ENCODE measurements at regions not wholly inside any gene's neighbourhood (a gene's known extent, or its start where the extent isn't known, plus 50 kb on each side); places are given as distances from the start of the nearest gene placed in this dataset.

- H3K27me3 ChIP-seq (ENCODE audit: control insufficient read depth, insufficient read depth, low read length) = no peaks in the 10 kb centered on the region
- no peak overlapping the region for H3K4me3 ChIP-seq (ENCODE audit: low read depth, low read length)
- no peak for TF ChIP-seq CTCF (IDR thresholded peaks at IDR 0.05; ENCODE audit: insufficient read depth, low read length, poor library complexity, severe bottlenecking)
- no peak for DNase-seq (ENCODE audit: low read depth)
- H3K36me3 ChIP-seq (ENCODE audit: control insufficient read depth, insufficient read depth, low read length) = no peaks in the 10 kb centered on the region
Observed at GRCh38 chr2:58688813-58689212, 447.7 kb upstream of the FANCL start.

GRCh38 chr2:58686776-58687175, 445.7 kb upstream of the FANCL start:
- no peaks in the 10 kb centered on the region for H3K36me3 ChIP-seq (ENCODE audit: control insufficient read depth, insufficient read depth, low read length)
- no peaks in the 10 kb centered on the region for H3K27me3 ChIP-seq (ENCODE audit: control insufficient read depth, insufficient read depth, low read length)
- no peak for TF ChIP-seq CTCF (IDR thresholded peaks at IDR 0.05; ENCODE audit: insufficient read depth, low read length, poor library complexity, severe bottlenecking)
- no peak for DNase-seq (ENCODE audit: low read depth)
- H3K4me3 ChIP-seq (ENCODE audit: low read depth, low read length) = no peak overlapping the region

- Histone ChIP-seq H3K36me3 (ENCODE audit: control insufficient read depth, insufficient read depth, low read length) (no peaks in the 10 kb centered on the region), H3K27me3 (ENCODE audit: control insufficient read depth, insufficient read depth, low read length) (no peaks in the 10 kb centered on the region), H3K4me3 (ENCODE audit: low read depth, low read length) (no peak overlapping the region)
- no peak for DNase-seq (ENCODE audit: low read depth)
- TF ChIP-seq CTCF (IDR thresholded peaks at IDR 0.05; ENCODE audit: insufficient read depth, low read length, poor library complexity, severe bottlenecking) = no peak
Observed at GRCh38 chr2:58680755-58681310, 439.7 kb upstream of the FANCL start.

GRCh38 chr2:58677748-58678147, 436.6 kb upstream of the FANCL start:
- Histone ChIP-seq H3K27me3 (ENCODE audit: control insufficient read depth, insufficient read depth, low read length) (no peaks in the 10 kb centered on the region), H3K36me3 (ENCODE audit: control insufficient read depth, insufficient read depth, low read length) (no peaks in the 10 kb centered on the region), H3K4me3 (ENCODE audit: low read depth, low read length) (no peak overlapping the region)
- no peak for DNase-seq (ENCODE audit: low read depth)
- TF ChIP-seq CTCF (IDR thresholded peaks at IDR 0.05; ENCODE audit: insufficient read depth, low read length, poor library complexity, severe bottlenecking) = no peak

GRCh38 chr2:58671675-58672074, 430.6 kb upstream of the FANCL start:
- no peak for TF ChIP-seq CTCF (IDR thresholded peaks at IDR 0.05; ENCODE audit: insufficient read depth, low read length, poor library complexity, severe bottlenecking)
- no peak for DNase-seq (ENCODE audit: low read depth)
- H3K4me3 ChIP-seq (ENCODE audit: low read depth, low read length) = no peak overlapping the region
- no peaks in the 10 kb centered on the region for H3K36me3 ChIP-seq (ENCODE audit: control insufficient read depth, insufficient read depth, low read length)
- no peaks in the 10 kb centered on the region for H3K27me3 ChIP-seq (ENCODE audit: control insufficient read depth, insufficient read depth, low read length)

- Histone ChIP-seq H3K4me3 (ENCODE audit: low read depth, low read length) (no peak overlapping the region), H3K36me3 (ENCODE audit: control insufficient read depth, insufficient read depth, low read length) (no peaks in the 10 kb centered on the region), H3K27me3 (ENCODE audit: control insufficient read depth, insufficient read depth, low read length) (no peaks in the 10 kb centered on the region)
- TF ChIP-seq CTCF (IDR thresholded peaks at IDR 0.05; ENCODE audit: insufficient read depth, low read length, poor library complexity, severe bottlenecking) = no peak
- DNase-seq (ENCODE audit: low read depth) = no peak
Observed at GRCh38 chr2:58669998-58670397, 428.9 kb upstream of the FANCL start.

Measured in kidney epithelial cell (primary cell).